ENCODE measurements at regions not wholly inside any gene's neighbourhood (a gene's known extent, or its start where the extent isn't known, plus 50 kb on each side); places are given as distances from the start of the nearest gene placed in this dataset.

GRCh38 chr7:19585761-19586160 lies 123.1 kb downstream of the POLR1F start:
- Histone ChIP-seq H2BK12ac (ENCODE audit: low read length) (no peak overlapping the region), H3K36me3 (ENCODE audit: control insufficient read depth in 1 of 2, insufficient read depth in 2 of 2, low read length in 2 of 2) (no peaks in the 10 kb centered on the region), H3K4me3 (ENCODE audit: low read depth, low read length) (no peak overlapping the region), H3K4me2 (ENCODE audit: low read length) (no peak overlapping the region), H2BK120ac (ENCODE audit: insufficient read depth, low read length, poor library complexity) (no peak overlapping the region), H3K9me3 (ENCODE audit: insufficient read depth, low read depth, low read length) (no peaks in the 10 kb centered on the region), H4K91ac (ENCODE audit: low read depth, low read length) (no peak overlapping the region), H3K79me1 (ENCODE audit: low read length) (no peaks in the 10 kb centered on the region), H3K9ac (ENCODE audit: low read length) (no peak overlapping the region), H2AFZ (ENCODE audit: insufficient read depth, low read length, poor library complexity) (no peak overlapping the region), H3K27ac (ENCODE audit: low read depth, low read length) (no peak overlapping the region), H3K23ac (ENCODE audit: low read length) (peak overlapping the region; percentile 69), H3K27me3 (ENCODE audit: insufficient read depth, low read length) (no peaks in the 10 kb centered on the region), H3K14ac (ENCODE audit: low read length) (no peak overlapping the region), H3K18ac (ENCODE audit: low read length) (no peak overlapping the region), H3K79me2 (ENCODE audit: control insufficient read depth, insufficient read depth, low read length, poor library complexity) (no peaks in the 10 kb centered on the region), H2AK5ac (ENCODE audit: low read length) (no peak overlapping the region), H4K12ac (ENCODE audit: low read depth, low read length) (no peak overlapping the region), H3K4ac (ENCODE audit: low read depth, low read length) (no peak overlapping the region), H2BK5ac (ENCODE audit: low read depth, low read length, poor library complexity) (no peak overlapping the region), H3K4me1 (ENCODE audit: control insufficient read depth in 1 of 2, insufficient read depth in 2 of 2, low read length in 2 of 2) (no peaks in the 10 kb centered on the region), H4K8ac (ENCODE audit: low read depth, low read length) (no peak overlapping the region)
- WGBS (ENCODE audit: extremely low coverage, insufficient coverage, insufficient read length), result no CpG with 5 or more reads among the region's 2 CpGs
- peak in 1 of 2 donors; percentile 5 for DNase-seq

GRCh38 chr7:19575909-19576557 lies 132.8 kb downstream of the POLR1F start:
- Histone ChIP-seq H3K23ac (ENCODE audit: low read length) (no peak overlapping the region), H2BK120ac (ENCODE audit: insufficient read depth, low read length, poor library complexity) (no peak overlapping the region), H3K9me3 (ENCODE audit: insufficient read depth, low read depth, low read length) (no peaks in the 10 kb centered on the region), H3K27me3 (ENCODE audit: insufficient read depth, low read length) (no peaks in the 10 kb centered on the region), H3K79me2 (ENCODE audit: control insufficient read depth, insufficient read depth, low read length, poor library complexity) (no peaks in the 10 kb centered on the region), H3K4me3 (ENCODE audit: low read depth, low read length) (no peak overlapping the region), H3K18ac (ENCODE audit: low read length) (no peak overlapping the region), H4K12ac (ENCODE audit: low read depth, low read length) (no peak overlapping the region), H2BK12ac (ENCODE audit: low read length) (no peak overlapping the region), H3K14ac (ENCODE audit: low read length) (no peak overlapping the region), H2BK5ac (ENCODE audit: low read depth, low read length, poor library complexity) (no peak overlapping the region), H3K4me1 (ENCODE audit: control insufficient read depth in 1 of 2, insufficient read depth in 2 of 2, low read length in 2 of 2) (no peaks in the 10 kb centered on the region), H3K27ac (ENCODE audit: low read depth, low read length) (no peak overlapping the region), H3K9ac (ENCODE audit: low read length) (no peak overlapping the region), H4K8ac (ENCODE audit: low read depth, low read length) (no peak overlapping the region), H3K4ac (ENCODE audit: low read depth, low read length) (no peak overlapping the region), H3K79me1 (ENCODE audit: low read length) (no peaks in the 10 kb centered on the region), H3K4me2 (ENCODE audit: low read length) (no peak overlapping the region), H4K91ac (ENCODE audit: low read depth, low read length) (no peak overlapping the region), H2AK5ac (ENCODE audit: low read length) (no peak overlapping the region), H3K36me3 (ENCODE audit: control insufficient read depth in 1 of 2, insufficient read depth in 2 of 2, low read length in 2 of 2) (no peaks in the 10 kb centered on the region), H2AFZ (ENCODE audit: insufficient read depth, low read length, poor library complexity) (no peak overlapping the region)
- no CpG with 5 or more reads among the region's 2 CpGs for WGBS (ENCODE audit: extremely low coverage, insufficient coverage, insufficient read length)
- DNase-seq, result no peak

- Histone ChIP-seq H3K9me3 (ENCODE audit: insufficient read depth, low read depth, low read length) (no peaks in the 10 kb centered on the region), H4K12ac (ENCODE audit: low read depth, low read length) (no peak overlapping the region), H3K4ac (ENCODE audit: low read depth, low read length) (no peak overlapping the region), H3K9ac (ENCODE audit: low read length) (no peak overlapping the region), H3K4me3 (ENCODE audit: low read depth, low read length) (no peak overlapping the region), H3K4me2 (ENCODE audit: low read length) (no peak overlapping the region), H3K27ac (ENCODE audit: low read depth, low read length) (no peak overlapping the region), H2AFZ (ENCODE audit: insufficient read depth, low read length, poor library complexity) (no peak overlapping the region), H3K18ac (ENCODE audit: low read length) (no peak overlapping the region), H2BK5ac (ENCODE audit: low read depth, low read length, poor library complexity) (no peak overlapping the region), H3K14ac (ENCODE audit: low read length) (no peak overlapping the region), H3K79me2 (ENCODE audit: control insufficient read depth, insufficient read depth, low read length, poor library complexity) (no peaks in the 10 kb centered on the region), H3K36me3 (ENCODE audit: control insufficient read depth in 1 of 2, insufficient read depth in 2 of 2, low read length in 2 of 2) (no peaks in the 10 kb centered on the region), H3K23ac (ENCODE audit: low read length) (no peak overlapping the region), H3K27me3 (ENCODE audit: insufficient read depth, low read length) (no peaks in the 10 kb centered on the region), H2AK5ac (ENCODE audit: low read length) (no peak overlapping the region), H4K91ac (ENCODE audit: low read depth, low read length) (no peak overlapping the region), H2BK12ac (ENCODE audit: low read length) (no peak overlapping the region), H4K8ac (ENCODE audit: low read depth, low read length) (no peak overlapping the region), H2BK120ac (ENCODE audit: insufficient read depth, low read length, poor library complexity) (no peak overlapping the region), H3K4me1 (ENCODE audit: control insufficient read depth in 1 of 2, insufficient read depth in 2 of 2, low read length in 2 of 2) (no peaks in the 10 kb centered on the region), H3K79me1 (ENCODE audit: low read length) (no peaks in the 10 kb centered on the region)
- DNase-seq, result no peak
- WGBS (ENCODE audit: extremely low coverage, insufficient coverage, insufficient read length), result no CpG with 5 or more reads among the region's 5 CpGs
These were observed 134.7 kb downstream of the POLR1F start for GRCh38 chr7:19574131-19574530.

GRCh38 chr7:19572566-19572965 lies 136.3 kb downstream of the POLR1F start:
- no CpG with 5 or more reads among the region's 4 CpGs for WGBS (ENCODE audit: extremely low coverage, insufficient coverage, insufficient read length)
- H3K9ac ChIP-seq (ENCODE audit: low read length), result no peak overlapping the region
- H3K23ac ChIP-seq (ENCODE audit: low read length), result no peak overlapping the region
- no peak overlapping the region for H3K14ac ChIP-seq (ENCODE audit: low read length)
- H3K27ac ChIP-seq (ENCODE audit: low read depth, low read length), result no peak overlapping the region
- H3K9me3 ChIP-seq (ENCODE audit: insufficient read depth, low read depth, low read length), result no peaks in the 10 kb centered on the region
- H4K8ac ChIP-seq (ENCODE audit: low read depth, low read length), result no peak overlapping the region
- H3K4me3 ChIP-seq (ENCODE audit: low read depth, low read length), result no peak overlapping the region
- H2AK5ac ChIP-seq (ENCODE audit: low read length), result no peak overlapping the region
- H3K18ac ChIP-seq (ENCODE audit: low read length), result no peak overlapping the region
- no peak overlapping the region for H3K4ac ChIP-seq (ENCODE audit: low read depth, low read length)
- H4K12ac ChIP-seq (ENCODE audit: low read depth, low read length), result no peak overlapping the region
- no peaks in the 10 kb centered on the region for H3K79me2 ChIP-seq (ENCODE audit: control insufficient read depth, insufficient read depth, low read length, poor library complexity)
- no peak overlapping the region for H4K91ac ChIP-seq (ENCODE audit: low read depth, low read length)
- H2BK5ac ChIP-seq (ENCODE audit: low read depth, low read length, poor library complexity), result no peak overlapping the region
- no peak overlapping the region for H2BK120ac ChIP-seq (ENCODE audit: insufficient read depth, low read length, poor library complexity)
- no peaks in the 10 kb centered on the region for H3K4me1 ChIP-seq (ENCODE audit: control insufficient read depth in 1 of 2, insufficient read depth in 2 of 2, low read length in 2 of 2)
- H2BK12ac ChIP-seq (ENCODE audit: low read length), result no peak overlapping the region
- no peak overlapping the region for H3K4me2 ChIP-seq (ENCODE audit: low read length)
- H3K36me3 ChIP-seq (ENCODE audit: control insufficient read depth in 1 of 2, insufficient read depth in 2 of 2, low read length in 2 of 2), result no peaks in the 10 kb centered on the region
- DNase-seq, result no peak
- H3K27me3 ChIP-seq (ENCODE audit: insufficient read depth, low read length), result no peaks in the 10 kb centered on the region
- no peak overlapping the region for H2AFZ ChIP-seq (ENCODE audit: insufficient read depth, low read length, poor library complexity)
- H3K79me1 ChIP-seq (ENCODE audit: low read length), result no peaks in the 10 kb centered on the region
